ENCODE measurements at regions not wholly inside any gene's neighbourhood (a gene's known extent, or its start where the extent isn't known, plus 50 kb on each side); places are given as distances from the start of the nearest gene placed in this dataset.
"Not testable (repeated sequence)": the region's sequence is repeated elsewhere in the genome, so short reads cannot be mapped to it uniquely, and the experiment has no call there.

DNA sequence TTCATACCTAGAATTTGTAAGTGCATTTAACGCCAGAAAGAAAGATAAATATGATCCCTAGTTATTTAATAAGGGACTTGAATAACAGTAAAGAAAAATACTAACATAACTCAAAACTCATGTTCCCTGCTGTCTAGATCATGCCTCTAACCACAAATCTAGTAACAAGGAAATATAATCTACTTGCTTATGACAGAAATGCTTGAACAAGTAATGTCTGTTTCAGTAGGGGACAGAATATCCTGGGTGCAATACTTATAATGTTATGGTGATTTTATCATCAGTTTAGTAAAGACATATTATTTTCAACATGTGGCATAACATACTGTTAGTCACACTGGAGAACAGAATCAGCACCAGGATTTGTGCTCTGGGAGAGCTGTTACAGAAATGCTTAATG is 861.9 kb upstream of the SLITRK1 start:
- no peak for DNase-seq (ENCODE audit: extremely low spot score, insufficient read length, low read depth)
- no peak for FAIRE-seq

DNA sequence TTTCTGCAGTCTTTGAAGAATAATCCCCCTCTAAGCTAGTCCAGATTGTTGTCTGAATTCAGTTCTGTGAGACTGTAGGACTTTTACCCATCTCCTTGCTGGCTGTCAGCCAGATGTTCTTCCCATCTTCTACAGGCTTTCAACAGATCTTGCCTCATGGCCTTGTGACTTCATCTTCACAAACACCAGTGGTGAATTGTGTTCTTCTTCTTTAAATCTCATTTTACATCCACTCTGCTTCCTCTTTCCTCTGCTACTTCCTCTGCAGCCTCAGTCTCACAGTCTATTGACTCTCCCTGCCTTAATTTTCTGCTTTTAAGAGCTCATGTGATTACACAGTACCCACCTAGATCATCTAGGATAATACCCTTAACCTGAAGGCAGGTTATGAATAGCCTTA is 859.0 kb upstream of the SLITRK1 start:
- FAIRE-seq (no peak), DNase-seq (ENCODE audit: extremely low spot score, insufficient read length, low read depth) (no peak)

DNA sequence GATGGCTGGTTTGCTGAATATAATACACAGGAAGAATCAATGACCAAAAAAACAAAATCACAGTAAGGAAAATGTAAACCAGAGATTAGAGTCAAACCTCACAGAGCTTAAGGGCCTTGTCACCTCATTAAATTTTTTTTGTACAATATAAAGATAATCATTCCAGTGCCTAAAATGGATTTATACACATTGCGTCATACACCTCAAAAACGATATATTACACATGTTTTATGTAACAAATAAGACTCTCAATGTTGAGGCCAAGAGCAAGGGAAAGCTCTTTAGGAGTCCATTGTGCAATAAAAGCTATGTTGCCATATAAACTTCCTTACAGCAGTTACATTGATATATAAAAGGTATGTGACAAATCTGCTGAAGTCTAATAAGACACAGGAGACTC is 856.7 kb upstream of the SLITRK1 start:
- FAIRE-seq (no peak), DNase-seq (ENCODE audit: extremely low spot score, insufficient read length, low read depth) (no peak)

DNA sequence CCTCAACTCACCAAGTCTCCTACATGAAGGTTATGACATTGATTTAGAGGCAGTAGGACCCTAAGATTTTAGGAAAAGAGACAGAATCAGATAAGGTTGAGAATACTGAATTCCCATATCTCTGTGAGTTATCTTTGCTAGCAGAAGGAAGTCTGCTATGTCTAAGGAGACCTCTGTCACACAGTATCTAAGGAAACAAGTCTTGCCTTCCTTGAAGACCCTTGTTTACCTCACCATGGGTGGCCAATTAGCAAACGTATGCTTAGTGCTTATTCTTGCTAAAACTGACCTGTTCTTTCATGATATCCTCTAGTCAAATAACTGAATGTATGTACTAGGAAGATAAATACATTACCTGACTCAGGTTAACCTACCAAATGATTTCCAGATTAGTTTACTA is 855.4 kb upstream of the SLITRK1 start:
- DNase-seq (ENCODE audit: extremely low spot score, insufficient read length, low read depth) (no peak), FAIRE-seq (no peak)

DNA sequence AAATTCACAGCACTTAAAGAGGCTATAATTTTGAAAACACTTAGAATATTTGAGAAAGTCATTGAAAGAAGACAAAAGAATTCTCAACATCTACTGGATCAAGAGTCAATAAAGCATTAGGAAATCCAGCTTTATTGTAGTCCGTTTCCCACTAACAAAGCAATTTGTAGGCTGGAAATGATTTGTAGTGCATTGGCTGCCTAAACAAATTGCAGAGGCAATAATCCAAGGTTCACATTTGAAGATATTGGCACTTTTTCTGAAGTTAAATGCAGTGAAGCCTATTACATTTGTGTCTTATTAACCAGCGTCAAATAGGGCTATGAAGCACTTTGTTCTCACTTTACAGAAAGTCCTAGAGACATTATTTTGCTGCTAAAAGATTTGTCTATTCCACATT is 848.1 kb upstream of the SLITRK1 start:
- FAIRE-seq: no peak

DNA sequence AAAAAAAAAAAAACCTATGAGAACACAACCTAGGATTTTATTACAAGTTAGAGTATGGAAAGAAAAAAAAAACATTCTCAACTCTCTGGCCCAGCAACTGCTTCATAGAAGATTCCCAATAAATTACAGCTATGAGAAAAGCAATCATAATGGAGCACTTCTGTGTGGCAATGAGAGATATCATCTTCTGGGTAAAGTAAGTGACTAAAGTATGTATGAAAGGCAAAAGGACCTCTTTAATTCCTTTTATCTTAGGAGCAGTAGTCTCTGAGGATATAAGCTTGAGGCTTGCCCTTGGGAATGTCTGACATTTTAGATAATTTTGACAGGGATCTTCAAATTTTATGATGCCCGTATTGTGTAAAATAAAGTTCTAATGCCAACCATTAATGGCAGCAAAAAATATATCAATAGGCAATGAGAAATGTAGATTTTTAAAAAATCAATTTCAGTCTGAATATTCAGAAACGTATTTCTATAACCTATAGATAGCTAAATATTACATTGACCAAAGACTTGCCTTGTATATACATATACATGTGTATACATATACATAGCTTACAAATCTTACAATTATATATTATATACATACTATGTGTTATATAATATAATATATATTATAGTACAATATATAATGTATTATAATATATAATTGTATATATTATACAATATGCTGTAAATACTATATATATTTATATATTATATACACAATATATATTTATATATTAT is 823.9 kb upstream of the SLITRK1 start:
- no peak for DNase-seq (ENCODE audit: extremely low spot score, insufficient read length, low read depth)
- FAIRE-seq: no peak

More for the DNA sequence above, 848.1 kb upstream of the SLITRK1 start:
- no peak for DNase-seq (ENCODE audit: extremely low spot score, insufficient read length, low read depth)

DNA sequence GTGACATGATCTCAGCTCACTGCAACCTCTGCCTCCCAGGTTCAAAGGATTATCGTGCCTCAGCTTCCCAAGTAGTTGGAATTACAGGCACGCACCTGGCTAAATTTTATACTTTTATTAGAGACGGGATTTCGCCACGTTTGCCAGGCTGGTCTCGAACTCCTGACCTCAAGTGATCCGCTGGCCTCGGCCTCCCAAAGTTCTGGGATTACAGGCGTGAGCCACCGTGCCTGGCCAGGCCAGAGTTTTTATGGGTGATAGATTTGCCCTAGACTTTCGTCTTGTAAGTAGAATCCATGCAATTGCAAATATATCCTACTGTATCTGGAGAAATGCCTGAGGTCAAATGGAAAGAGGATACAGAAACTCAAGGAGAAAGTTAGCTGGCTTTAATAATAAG is 819.9 kb upstream of the SLITRK1 start:
- DNase-seq (ENCODE audit: extremely low spot score, insufficient read length, low read depth) (no peak), FAIRE-seq (no peak)

DNA sequence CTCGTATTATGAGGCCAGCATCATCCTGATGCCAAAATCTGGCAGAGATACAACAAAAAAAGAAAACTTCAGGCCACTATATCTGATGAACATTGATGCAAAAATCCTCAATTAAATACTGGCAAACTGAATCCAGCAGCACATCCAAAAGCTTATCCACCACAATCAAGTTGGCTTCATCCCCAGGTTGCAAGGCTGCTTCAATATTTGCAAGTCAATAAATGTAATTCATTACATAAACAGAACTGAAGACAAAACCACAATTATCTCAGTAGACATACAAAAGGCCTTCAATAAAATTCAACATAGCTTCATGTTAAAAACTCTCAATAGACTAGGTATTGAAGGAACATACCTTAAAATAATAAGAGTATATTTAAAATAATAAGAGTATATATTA is 815.3 kb upstream of the SLITRK1 start:
- DNase-seq (ENCODE audit: extremely low spot score, insufficient read length, low read depth); FAIRE-seq: not testable (repeated sequence)

DNA sequence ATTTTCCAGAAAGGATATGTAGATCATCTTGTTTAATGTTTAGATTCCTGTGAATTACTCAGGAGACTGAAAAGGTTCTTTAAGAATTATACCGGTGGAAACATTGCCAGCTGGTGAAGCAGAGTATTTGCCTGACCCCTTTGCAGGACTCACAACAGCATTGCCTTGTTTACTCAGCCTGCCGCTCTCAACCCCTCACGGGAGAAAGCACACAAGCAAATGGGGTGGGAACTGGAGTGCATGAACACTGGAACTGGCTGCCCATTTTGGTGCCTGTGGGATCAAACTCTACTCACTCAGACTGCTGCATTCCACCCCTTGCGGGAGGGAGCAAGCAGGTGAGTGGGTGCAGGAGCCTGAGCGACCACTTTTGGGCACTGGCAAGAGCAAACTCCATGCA is 804.7 kb upstream of the SLITRK1 start:
- FAIRE-seq: no peak
- no peak for DNase-seq (ENCODE audit: extremely low spot score, insufficient read length, low read depth)

DNA sequence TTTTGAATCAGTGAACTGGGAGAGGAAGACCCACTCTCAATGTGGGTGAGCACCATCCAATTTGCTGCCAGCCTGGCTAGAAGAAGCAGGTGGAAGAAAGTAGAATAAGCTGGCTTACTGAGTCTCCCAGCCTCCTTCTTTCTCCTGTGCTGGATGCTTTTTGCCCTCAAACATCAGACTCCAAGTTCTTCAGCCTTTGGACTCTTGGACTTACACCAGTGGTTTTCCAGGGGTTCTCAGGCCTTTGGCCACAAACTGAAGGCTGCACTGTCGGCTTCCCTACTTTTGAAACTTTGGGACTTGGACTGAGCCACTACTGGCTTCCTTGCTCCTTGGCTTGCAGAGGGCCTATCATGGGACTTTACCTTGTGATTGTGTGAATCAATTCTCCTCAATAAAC is 804.2 kb upstream of the SLITRK1 start:
- DNase-seq (ENCODE audit: extremely low spot score, insufficient read length, low read depth) (no peak), FAIRE-seq (no peak)

DNA sequence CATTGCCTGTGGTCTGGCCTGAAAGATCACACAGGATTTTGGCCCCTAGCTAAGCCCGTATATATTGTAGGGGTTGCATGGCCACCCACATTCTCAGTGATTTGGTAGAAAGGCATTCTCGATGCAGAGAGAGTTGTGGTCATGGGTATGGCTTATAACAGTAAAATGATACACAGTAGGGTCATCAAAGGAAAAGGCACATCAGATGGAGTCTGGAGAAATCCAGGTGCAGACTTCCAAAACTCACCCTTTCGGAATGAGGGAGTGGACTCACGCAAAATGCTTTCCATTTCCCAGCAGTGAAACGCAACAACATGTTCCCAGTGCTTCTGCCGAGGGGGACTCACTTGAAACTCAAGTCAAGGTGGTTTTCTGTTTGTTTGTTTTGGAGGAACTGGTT is 802.5 kb upstream of the SLITRK1 start:
- DNase-seq (ENCODE audit: extremely low spot score, insufficient read length, low read depth): no peak
- FAIRE-seq: no peak

DNA sequence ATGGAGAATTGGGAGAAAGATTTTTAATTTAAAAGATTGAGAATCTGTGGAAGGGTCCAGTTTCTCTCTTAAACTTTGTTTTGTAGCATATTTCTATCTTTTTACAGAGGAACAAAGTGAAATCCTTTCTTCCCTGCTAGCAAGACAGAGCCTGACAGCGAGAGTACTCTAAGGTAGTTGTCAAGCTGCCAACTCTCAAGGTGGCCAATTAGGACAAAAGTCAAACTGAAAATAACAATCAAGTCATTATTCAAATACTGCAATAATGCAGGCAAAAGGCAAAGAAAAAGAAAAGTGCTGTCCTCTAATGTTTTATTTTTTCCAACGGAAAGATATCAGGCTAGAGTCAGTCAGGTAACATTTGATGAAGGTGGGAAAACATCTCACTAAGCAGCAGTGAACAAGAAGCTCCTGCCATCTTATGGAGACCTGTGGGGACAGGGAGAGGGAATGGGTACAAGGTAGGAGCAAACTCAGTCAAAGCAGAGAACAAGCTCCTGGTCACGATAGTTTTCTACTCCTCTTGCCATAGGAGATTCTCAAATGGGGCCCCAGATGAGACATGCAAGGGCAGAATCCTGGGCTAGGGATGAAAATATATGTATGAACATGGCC is 801.9 kb upstream of the SLITRK1 start:
- no peak for DNase-seq (ENCODE audit: extremely low spot score, insufficient read length, low read depth)
- FAIRE-seq: no peak

DNA sequence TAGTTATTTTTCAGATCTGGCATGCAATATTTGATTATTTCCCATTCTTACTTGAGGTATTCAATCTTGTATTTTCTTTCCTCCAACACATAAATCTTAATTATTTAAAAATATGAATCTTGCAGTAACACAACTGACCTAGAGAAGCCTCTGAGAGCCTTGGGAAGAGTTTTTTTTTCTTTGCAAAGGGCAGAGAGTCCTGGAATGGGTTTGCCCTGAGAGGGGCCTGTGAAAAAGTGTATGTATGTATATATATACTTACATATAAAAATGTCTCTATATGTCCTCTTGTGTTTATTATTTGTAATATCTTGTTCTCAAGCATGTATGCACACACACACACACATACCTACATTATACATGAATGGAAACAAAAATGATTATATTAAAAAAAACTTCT is 801.2 kb upstream of the SLITRK1 start:
- FAIRE-seq: no peak
- no peak for DNase-seq (ENCODE audit: extremely low spot score, insufficient read length, low read depth)

DNA sequence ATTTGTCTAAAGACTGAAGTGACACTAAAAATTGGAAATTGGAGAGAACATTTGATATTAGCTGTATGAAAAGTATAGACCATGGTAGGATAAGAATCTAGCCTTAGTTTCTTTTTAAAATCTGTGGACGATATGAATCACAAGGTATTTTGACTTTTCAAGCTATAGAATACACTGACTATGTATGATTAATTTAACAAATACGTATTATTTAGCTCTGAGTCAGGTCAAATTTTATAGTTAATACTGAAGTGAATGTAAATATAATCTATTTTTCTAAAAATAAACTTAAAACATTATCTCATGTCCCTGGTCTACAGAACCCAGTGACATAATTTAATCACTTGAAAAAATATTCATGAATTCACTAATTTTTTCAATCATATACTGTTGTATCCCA is 795.6 kb upstream of the SLITRK1 start:
- no peak for DNase-seq (ENCODE audit: extremely low spot score, insufficient read length, low read depth)
- FAIRE-seq: no peak

DNA sequence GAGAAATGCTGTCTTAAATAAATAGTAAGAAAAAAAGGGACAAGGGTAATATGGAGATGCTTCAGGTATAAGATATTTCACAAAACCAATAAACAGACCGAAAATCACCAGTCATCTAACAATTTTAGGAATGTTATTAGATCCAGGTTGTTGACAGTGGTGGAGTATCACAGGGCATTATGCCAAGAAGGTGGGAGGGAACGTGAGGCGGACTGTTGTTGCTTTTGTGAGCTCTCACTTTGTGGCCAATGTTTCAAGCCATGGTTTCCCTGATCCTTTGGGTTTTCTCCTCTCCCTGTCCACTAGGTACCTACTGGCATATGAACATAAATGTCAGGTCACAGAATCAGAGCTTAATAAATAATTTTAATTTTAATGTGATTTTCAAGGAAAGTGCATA is 790.3 kb upstream of the SLITRK1 start:
- FAIRE-seq (no peak), DNase-seq (ENCODE audit: extremely low spot score, insufficient read length, low read depth) (no peak)

DNA sequence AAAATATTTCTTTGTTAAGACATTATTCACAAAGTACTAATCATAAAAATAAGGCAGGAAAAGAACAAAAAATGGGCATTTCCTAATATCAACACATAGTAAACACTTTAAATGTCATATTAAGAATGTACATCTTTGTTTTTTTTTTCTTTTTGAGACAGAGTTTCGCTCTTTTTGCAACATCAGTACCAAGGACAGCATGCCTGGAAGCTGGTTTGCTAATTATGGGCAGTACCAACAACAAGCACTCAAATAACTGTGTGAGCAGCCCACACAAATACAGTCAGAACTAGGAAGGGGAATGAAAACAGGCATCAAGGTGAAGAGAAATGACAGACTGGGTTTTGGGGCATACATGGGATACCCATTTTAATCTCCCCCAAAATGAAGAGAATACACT is 788.0 kb upstream of the SLITRK1 start:
- DNase-seq (ENCODE audit: extremely low spot score, insufficient read length, low read depth) (no peak), FAIRE-seq (no peak)

DNA sequence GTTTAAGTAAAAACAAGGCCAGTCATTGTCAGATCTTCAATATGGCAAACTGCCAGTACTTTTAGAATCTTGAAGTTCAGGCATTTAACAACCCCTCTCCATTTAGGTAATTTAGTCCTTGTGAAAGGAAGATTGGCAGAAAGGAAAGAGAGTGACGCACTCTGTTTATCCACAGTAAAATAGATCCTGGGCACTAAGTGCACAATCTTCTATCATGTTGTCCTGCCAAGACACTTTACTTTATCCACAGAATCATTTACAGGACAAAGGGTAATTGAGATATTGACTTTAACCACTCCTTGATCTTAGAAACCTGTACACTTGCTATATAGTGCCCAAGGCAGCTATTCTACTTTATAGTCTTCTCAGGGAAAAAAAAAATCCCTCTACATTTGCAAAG is 786.4 kb upstream of the SLITRK1 start:
- DNase-seq (ENCODE audit: extremely low spot score, insufficient read length, low read depth): no peak
- FAIRE-seq: no peak

DNA sequence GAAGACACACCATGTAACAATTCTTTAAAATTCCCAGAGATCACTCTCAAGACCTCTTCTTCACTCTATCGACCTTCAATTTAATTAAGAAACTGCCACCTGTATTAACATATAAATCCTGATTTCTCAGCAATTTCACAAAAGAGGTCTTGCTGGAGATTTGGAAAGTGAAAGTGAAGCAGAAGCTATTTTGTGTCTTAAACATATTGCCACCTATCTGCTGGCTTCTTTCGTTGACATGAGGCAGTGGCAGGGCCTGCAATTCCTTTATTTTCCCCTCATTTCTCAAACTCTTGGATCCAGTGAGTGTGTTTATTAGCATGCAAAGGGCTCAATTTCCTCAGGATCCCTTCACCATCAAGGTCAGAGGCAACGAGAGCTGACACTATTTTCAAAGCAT is 780.2 kb upstream of the SLITRK1 start:
- FAIRE-seq (no peak), DNase-seq (ENCODE audit: extremely low spot score, insufficient read length, low read depth) (no peak)

DNA sequence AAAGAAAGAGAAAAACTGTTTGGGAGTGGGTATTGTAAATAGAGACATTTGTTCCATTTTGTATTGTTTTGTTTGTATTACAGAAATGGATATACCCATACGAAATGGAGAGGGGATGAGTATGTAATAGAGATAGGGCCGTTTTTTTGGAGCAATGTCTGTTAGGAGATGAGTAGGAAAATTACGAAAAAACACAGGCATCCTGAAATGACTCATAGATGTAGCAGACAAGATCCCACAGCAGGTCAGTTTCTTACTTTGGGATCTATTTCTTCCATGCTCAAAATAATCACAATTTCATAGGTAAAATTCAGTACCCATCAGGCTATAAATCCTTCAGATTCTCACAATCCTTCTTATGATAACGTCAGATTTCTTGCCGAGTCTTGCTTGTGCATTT is 779.4 kb upstream of the SLITRK1 start:
- DNase-seq (ENCODE audit: extremely low spot score, insufficient read length, low read depth): no peak
- no peak for FAIRE-seq

DNA sequence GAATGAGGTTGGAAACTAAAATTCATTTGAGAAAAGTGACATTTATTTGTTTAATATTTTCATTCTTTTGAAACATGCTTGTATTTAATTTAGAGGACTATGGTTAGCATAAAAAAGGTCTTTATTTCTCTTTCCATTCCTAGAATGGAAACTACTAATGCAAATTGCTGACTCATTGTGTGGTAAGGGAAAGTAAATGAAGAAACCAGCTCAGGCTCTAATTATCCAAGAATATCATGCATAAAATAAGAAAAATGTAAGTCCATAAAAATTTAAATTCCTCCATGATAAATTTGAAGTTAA is 777.0 kb upstream of the SLITRK1 start:
- DNase-seq (ENCODE audit: extremely low spot score, insufficient read length, low read depth) (no peak), FAIRE-seq (no peak)

DNA sequence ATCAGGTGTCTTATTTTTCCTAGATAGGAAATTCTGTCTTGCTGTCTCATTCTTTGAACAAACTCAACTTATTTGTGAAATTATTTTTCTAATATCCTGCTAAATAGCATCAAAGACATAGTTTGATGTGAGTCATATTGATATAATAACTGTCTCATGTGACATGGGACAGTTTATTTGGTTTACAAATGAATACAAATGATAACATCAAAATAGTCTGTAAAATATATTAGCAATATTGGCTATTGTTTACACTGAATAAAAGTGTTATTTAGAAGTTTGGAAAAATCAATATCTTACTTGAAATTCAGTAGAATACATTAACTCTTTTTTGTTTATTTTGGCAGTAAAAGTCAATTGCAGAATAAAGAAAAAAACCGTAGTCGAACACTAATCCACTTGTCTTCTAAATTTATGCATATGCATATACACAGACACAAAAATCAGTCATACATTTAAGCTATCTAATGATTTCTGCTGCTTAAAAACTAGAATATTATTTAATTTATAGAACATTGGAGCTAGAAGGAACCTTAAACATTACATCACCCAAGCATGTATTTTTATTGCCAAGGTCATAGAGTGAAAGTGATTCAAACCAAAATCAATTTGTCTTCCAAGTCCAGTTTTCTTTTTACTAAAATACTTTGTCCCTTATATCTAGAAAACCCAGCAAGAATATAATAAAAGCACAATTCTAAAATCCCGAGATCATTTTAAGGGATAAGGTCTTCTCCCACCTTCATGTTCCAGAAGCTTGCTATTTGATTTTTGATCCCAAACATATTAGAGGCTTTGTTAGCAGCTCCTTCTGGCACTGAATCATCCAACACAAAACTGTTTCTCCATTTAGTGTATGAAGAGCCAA is 776.5 kb upstream of the SLITRK1 start:
- DNase-seq (ENCODE audit: extremely low spot score, insufficient read length, low read depth): no peak
- no peak for FAIRE-seq
